ENCODE measurements at regions not wholly inside any gene's neighbourhood (a gene's known extent, or its start where the extent isn't known, plus 50 kb on each side); places are given as distances from the start of the nearest gene placed in this dataset.

DNA sequence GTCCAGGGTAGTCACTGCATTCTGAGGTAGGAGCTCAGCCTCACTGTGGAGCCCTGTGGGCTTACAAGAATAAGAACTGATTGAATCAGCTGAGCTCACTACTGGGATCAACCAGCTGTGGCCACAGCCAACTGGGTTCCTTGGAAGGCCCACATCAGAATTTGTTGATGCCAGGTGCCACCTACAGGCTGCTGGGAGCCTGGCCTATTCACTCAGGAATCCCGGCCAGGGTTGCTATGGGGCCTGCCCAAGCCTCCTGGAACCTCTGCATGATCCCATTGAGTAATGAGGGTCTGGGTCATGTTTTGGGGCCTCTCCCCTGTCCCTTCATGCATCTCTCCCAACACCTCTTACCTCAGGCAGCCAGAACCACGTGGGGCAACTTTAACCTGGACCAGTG, 53.9 kb upstream of the KIAA1210 start:
- peak in 1 of 2 experiments; percentile 22 for DNase-seq

DNA sequence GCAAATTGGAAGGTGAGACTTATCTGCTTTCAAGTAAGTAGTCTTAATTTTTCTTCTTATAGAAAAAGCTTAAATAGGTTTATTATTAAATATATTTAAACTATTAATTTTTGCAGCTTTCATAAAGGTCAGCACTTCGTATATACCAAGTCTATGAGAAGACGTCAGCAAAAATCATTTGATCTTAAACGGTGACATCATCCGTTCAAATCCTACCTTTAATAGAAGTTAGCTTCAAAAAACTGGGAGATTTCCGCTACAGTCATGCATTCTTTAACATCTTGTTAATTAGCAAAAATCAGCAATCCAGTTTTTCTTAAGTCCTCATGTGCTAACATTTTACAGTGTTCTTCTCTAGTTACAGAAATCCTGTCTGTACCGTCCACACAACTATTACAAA, 49.9 kb upstream of the PGRMC1 start:
- no peak for DNase-seq

Measured in NCI-H2081 (cell line).